Chondrocyte (in vitro differentiated cells): ENCODE measurements at regions not wholly inside any gene's neighbourhood (a gene's known extent, or its start where the extent isn't known, plus 50 kb on each side); places are given as distances from the start of the nearest gene placed in this dataset.
"Not testable (repeated sequence)": the region's sequence is repeated elsewhere in the genome, so short reads cannot be mapped to it uniquely, and the experiment has no call there.

Source experiments
- DNase-seq: peaks from one replicate; pipeline ENCODE4 v3.0.0; 2021; ENCODE audit warnings: mixed read lengths, low spot score
- H3K27ac Mint-ChIP-seq: one replicate; pipeline ENCODE4 v1.8.0; 2021; ENCODE audit warnings: mild to moderate bottlenecking, moderate library complexity, mixed read lengths; ENCODE audit not compliant: unreplicated experiment
- H3K27me3 Mint-ChIP-seq: 2 replicates; pipeline ENCODE4 v1.8.0; 2021; ENCODE audit warnings: low read depth, mixed read lengths
- H3K36me3 Mint-ChIP-seq: 2 replicates; pipeline ENCODE4 v1.8.0; 2021; ENCODE audit warnings: low read depth, mixed read lengths
- H3K4me1 Mint-ChIP-seq: 2 replicates; pipeline ENCODE4 v1.8.0; 2021; ENCODE audit warnings: low read depth, mild to moderate bottlenecking, mixed read lengths
- H3K4me3 Mint-ChIP-seq: one replicate; pipeline ENCODE4 v1.8.0; 2021; ENCODE audit warnings: mild to moderate bottlenecking, moderate library complexity, mixed read lengths; ENCODE audit not compliant: unreplicated experiment
- H3K9me3 Mint-ChIP-seq: 2 replicates; pipeline ENCODE4 v1.8.0; 2021; ENCODE audit warnings: low read depth, mixed read lengths
- CTCF ChIP-seq: fragments of 200-600 bp; sonication (generic); IDR thresholded peaks from 2 replicates; pipeline ENCODE4 v1.5.0; 2021; ENCODE audit warnings: antibody characterized with exemption, mild to moderate bottlenecking, moderate library complexity

- peaks cover 27% of the 10 kb centered on the region for H3K9me3 Mint-ChIP-seq
- H3K4me3 Mint-ChIP-seq = no peak overlapping the region
- H3K4me1 Mint-ChIP-seq = peaks cover 4% of the 10 kb centered on the region
- no peak for DNase-seq
- H3K27me3 Mint-ChIP-seq = no peaks in the 10 kb centered on the region
- H3K36me3 Mint-ChIP-seq = peaks cover 1% of the 10 kb centered on the region
- no peak overlapping the region for H3K27ac Mint-ChIP-seq
- peak; percentile 13 for TF ChIP-seq CTCF
Measured at GRCh38 chr14:27672047-27672446, 1074.2 kb upstream of the NOVA1 start.

- not testable (repeated sequence) for H3K4me1 Mint-ChIP-seq, H3K27me3 Mint-ChIP-seq, H3K36me3 Mint-ChIP-seq, H3K27ac Mint-ChIP-seq, DNase-seq
- Mint-ChIP-seq H3K9me3 (peaks cover 27% of the 10 kb centered on the region), H3K4me3 (peak overlapping the region; percentile 68)
Measured at GRCh38 chr14:27672811-27673737, 1075.2 kb upstream of the NOVA1 start.

- Mint-ChIP-seq H3K4me1 (no peaks in the 10 kb centered on the region), H3K27ac (no peak overlapping the region), H3K27me3 (no peaks in the 10 kb centered on the region), H3K36me3 (no peaks in the 10 kb centered on the region), H3K9me3 (peaks cover 5% of the 10 kb centered on the region), H3K4me3 (no peak overlapping the region)
- no peak for TF ChIP-seq CTCF
- DNase-seq = no peak
Measured at GRCh38 chr14:27686137-27686536, 1080.5 kb upstream of the FOXG1 start.

- Mint-ChIP-seq H3K4me3 (no peak overlapping the region), H3K4me1 (no peaks in the 10 kb centered on the region), H3K36me3 (no peaks in the 10 kb centered on the region), H3K27ac (no peak overlapping the region), H3K9me3 (peaks cover 5% of the 10 kb centered on the region), H3K27me3 (peaks cover 1% of the 10 kb centered on the region)
- no peak for TF ChIP-seq CTCF
- DNase-seq = no peak
Measured at GRCh38 chr14:27688841-27689444, 1077.6 kb upstream of the FOXG1 start.

- H3K27me3 Mint-ChIP-seq = no peaks in the 10 kb centered on the region
- H3K36me3 Mint-ChIP-seq = no peaks in the 10 kb centered on the region
- H3K9me3 Mint-ChIP-seq = peaks cover 47% of the 10 kb centered on the region
- H3K4me1 Mint-ChIP-seq = no peaks in the 10 kb centered on the region
- H3K27ac Mint-ChIP-seq = no peak overlapping the region
- DNase-seq = no peak
- H3K4me3 Mint-ChIP-seq = no peak overlapping the region
- TF ChIP-seq CTCF = no peak
Measured at GRCh38 chr14:27712364-27712763, 1054.2 kb upstream of the FOXG1 start.
